ENCODE measurements at regions not wholly inside any gene's neighbourhood (a gene's known extent, or its start where the extent isn't known, plus 50 kb on each side); places are given as distances from the start of the nearest gene placed in this dataset.

GRCh38 chr18:25935356-25935755 lies 155.1 kb downstream of the SS18 start:
- no peak for DNase-seq
- Histone ChIP-seq H3K36me3 (no peaks in the 10 kb centered on the region), H3K4me3 (no peak overlapping the region), H3K27ac (no peak overlapping the region), H3K9me3 (no peaks in the 10 kb centered on the region), H3K4me1 (no peaks in the 10 kb centered on the region), H3K9ac (ENCODE audit: low read depth in 2 of 2, low read length in 2 of 2) (no peak overlapping the region), H3K27me3 (no peaks in the 10 kb centered on the region)
- no peak for TF ChIP-seq CTCF (IDR thresholded peaks at IDR 0.05)
- intact Hi-C loops (cut with DNase I) = no loop called here

GRCh38 chr18:25931126-25931525 lies 159.3 kb downstream of the SS18 start:
- H3K4me3 ChIP-seq = no peak overlapping the region
- DNase-seq = no peak
- no peak for TF ChIP-seq CTCF (IDR thresholded peaks at IDR 0.05)
- H3K27ac ChIP-seq = no peak overlapping the region
- no peaks in the 10 kb centered on the region for H3K4me1 ChIP-seq
- intact Hi-C loops (cut with DNase I) = no loop called here
- no peaks in the 10 kb centered on the region for H3K9me3 ChIP-seq
- H3K9ac ChIP-seq (ENCODE audit: low read depth in 2 of 2, low read length in 2 of 2) = no peak overlapping the region
- no peaks in the 10 kb centered on the region for H3K36me3 ChIP-seq
- no peaks in the 10 kb centered on the region for H3K27me3 ChIP-seq

GRCh38 chr18:25929787-25930186 lies 160.6 kb downstream of the SS18 start:
- no peak for DNase-seq
- H3K4me1 ChIP-seq = no peaks in the 10 kb centered on the region
- no peak for TF ChIP-seq CTCF (IDR thresholded peaks at IDR 0.05)
- H3K9me3 ChIP-seq = no peaks in the 10 kb centered on the region
- H3K36me3 ChIP-seq = no peaks in the 10 kb centered on the region
- no peak overlapping the region for H3K9ac ChIP-seq (ENCODE audit: low read depth in 2 of 2, low read length in 2 of 2)
- H3K27me3 ChIP-seq = no peaks in the 10 kb centered on the region
- no peak overlapping the region for H3K27ac ChIP-seq
- no peak overlapping the region for H3K4me3 ChIP-seq
- intact Hi-C loops (cut with DNase I) = no loop called here

- Histone ChIP-seq H3K9ac (ENCODE audit: low read depth in 2 of 2, low read length in 2 of 2) (no peak overlapping the region), H3K36me3 (no peaks in the 10 kb centered on the region), H3K9me3 (no peaks in the 10 kb centered on the region), H3K4me1 (no peaks in the 10 kb centered on the region), H3K4me3 (no peak overlapping the region), H3K27me3 (no peaks in the 10 kb centered on the region), H3K27ac (no peak overlapping the region)
- intact Hi-C loops (cut with DNase I) = no loop called here
- TF ChIP-seq CTCF (IDR thresholded peaks at IDR 0.05) = no peak
- no peak for DNase-seq
Measured at GRCh38 chr18:25927830-25928229, 162.6 kb downstream of the SS18 start.

- no peaks in the 10 kb centered on the region for H3K4me1 ChIP-seq
- no peaks in the 10 kb centered on the region for H3K36me3 ChIP-seq
- H3K9me3 ChIP-seq = no peaks in the 10 kb centered on the region
- no peak overlapping the region for H3K9ac ChIP-seq (ENCODE audit: low read depth in 2 of 2, low read length in 2 of 2)
- intact Hi-C loops (cut with DNase I) = no loop called here
- no peak overlapping the region for H3K27ac ChIP-seq
- DNase-seq = no peak
- H3K27me3 ChIP-seq = no peaks in the 10 kb centered on the region
- H3K4me3 ChIP-seq = no peak overlapping the region
- no peak for TF ChIP-seq CTCF (IDR thresholded peaks at IDR 0.05)
Measured at GRCh38 chr18:25923193-25923592, 167.2 kb downstream of the SS18 start.

Measured in colonic mucosa (tissue), 4 donors.